Medulla oblongata (tissue), 1 donor: ENCODE measurements at regions not wholly inside any gene's neighbourhood (a gene's known extent, or its start where the extent isn't known, plus 50 kb on each side); places are given as distances from the start of the nearest gene placed in this dataset.
"Not testable (repeated sequence)": the region's sequence is repeated elsewhere in the genome, so short reads cannot be mapped to it uniquely, and the experiment has no call there.

Experiments used
- DNase-seq: peaks from one replicate; pipeline ENCODE4 v3.0.0-alpha.2; 2015; ENCODE audit errors: extremely low spot score

DNA sequence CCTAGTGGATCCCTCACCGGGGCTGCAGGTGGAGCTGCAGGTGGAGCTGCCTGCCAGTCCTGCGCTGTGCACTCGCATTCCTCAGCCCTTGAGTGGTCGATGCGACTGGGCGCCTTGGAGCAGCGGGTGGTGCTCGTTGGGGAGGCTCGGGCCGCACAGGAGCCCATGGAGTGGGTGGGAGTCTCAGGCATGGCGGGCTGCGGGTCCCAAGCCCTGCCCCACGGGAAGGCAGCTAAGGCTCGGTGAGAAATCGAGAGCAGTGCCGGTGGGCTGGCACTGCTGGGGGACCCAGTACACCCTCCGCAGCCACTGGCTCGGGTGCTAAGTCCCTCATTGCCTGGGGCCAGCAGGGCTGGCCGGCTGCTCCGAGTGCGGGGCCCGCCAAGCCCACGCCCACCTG, 351.8 kb upstream of the CITED2 start:
- not testable (repeated sequence) for DNase-seq

GRCh38 chr6:139722530-139722929, 348.1 kb upstream of the CITED2 start:
- DNase-seq = no peak

DNA sequence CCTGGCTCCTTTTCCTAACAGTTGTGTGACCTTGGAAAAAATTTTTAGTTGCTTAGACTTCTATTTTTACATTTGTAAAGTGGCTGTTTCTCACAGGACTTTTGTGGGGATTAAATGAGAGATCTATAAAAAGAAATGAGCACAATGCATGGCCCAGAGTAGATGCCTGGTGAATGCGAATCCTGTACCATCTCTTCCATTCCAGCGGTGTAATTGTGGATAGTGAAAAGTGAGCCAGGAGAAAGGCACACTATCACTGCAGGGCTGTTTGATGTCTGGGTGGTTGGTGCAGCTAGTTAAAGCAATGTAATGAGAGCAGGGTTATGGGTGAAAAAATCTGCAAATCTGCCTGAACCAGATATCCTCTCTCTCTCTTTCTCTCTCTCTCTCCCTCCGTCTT, 347.5 kb upstream of the CITED2 start:
- DNase-seq = no peak

DNA sequence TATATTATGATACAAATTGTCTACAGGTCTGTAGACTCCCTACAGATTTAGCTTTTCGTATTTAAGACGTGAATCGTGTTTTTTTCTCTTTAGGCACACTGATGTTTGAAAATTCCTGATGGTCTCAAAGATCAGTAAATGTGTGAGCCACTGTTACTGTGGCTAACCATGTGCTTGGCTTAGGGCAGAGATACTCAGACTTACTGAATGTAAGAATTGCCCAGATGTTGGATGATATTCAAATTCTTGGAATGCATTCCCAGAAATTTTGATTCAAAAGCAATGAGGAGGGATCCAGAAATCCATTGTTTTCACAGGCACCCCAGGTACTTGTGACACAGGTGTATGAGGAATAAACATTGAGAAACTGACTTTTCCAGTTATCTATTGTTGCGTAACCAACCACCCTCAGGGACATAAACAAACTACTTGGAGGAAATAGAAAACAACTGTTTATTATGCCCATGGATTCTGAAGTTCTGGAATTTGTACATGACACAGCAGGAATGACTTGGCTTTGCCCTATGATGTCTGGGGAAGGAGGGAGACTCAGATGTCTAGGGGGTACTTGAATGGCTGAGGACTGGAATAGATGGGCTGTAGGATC, 339.6 kb upstream of the CITED2 start:
- no peak for DNase-seq

DNA sequence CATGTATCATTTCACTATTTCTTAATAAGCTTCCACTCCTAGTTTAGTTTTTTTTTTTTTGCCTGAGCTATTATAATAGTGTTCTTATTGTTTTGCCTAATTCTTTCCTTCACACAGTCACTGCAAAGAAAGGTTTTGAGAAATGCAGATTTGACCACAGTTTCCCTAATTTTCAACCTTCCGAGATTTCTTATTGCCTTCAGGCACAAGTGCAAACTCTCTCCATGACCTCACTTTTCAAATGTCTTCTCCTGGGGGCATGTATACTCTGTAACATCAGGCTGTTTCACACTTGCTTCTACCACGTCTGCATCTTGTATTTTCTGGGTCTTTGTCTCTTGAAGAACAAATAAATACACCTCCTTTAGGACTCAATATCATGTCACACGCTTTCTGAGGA, 339.0 kb upstream of the CITED2 start:
- no peak for DNase-seq

- no peak for DNase-seq
Measured at GRCh38 chr6:139712830-139713229, 338.4 kb upstream of the CITED2 start.

DNA sequence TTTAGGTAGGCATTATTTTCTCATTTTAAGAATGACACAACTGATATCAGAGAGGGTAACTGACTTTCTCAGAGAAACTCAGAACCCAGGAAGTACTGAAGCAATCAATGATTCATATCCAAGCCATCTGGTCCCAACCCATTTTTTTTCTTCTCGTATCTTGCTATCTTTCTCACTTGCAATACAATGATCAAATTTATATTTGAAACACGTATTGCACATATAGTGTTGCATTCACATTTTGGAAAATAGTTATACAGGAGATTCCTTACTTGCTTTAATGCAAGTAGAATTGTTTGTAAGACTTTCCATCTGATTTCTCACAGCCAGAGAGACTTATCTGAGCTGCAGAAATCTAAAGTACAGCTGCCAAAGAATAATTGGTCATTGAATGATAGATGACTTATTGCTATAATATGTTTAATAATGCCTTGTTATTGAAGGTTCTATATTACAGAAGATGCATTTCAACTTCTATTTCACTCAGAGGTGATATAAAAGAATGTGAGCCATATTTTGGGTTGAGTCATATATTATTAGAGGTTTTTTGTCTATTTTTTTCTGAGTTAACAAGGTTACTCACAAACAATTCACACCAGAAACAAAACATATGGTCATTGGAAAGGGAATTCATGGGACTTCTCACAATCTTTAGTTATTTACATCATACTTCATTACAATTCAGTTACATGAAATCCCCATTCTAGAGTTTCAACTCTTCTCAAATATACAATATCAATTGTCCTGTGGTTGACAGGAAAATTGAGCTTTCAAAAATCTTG, 337.5 kb upstream of the CITED2 start:
- no peak for DNase-seq

DNA sequence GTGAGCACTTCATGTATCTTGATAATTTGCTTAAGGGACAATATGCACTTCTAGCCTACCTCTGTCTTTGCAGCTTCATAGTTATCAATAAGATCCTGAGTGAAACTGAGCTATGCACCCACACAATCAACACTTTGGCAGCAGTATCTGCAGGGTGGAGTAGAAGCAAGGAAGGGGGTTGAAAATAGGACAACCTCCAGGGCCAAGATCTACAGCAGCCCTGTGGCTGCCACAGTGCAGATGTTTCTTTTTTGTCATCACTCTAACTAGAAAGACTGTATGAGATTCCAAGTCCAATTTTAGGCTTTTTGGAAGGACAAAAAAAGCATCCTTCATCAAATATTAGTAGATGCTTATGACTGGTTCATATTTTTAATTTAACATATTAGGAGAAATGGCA, 336.1 kb upstream of the CITED2 start:
- no peak for DNase-seq

DNA sequence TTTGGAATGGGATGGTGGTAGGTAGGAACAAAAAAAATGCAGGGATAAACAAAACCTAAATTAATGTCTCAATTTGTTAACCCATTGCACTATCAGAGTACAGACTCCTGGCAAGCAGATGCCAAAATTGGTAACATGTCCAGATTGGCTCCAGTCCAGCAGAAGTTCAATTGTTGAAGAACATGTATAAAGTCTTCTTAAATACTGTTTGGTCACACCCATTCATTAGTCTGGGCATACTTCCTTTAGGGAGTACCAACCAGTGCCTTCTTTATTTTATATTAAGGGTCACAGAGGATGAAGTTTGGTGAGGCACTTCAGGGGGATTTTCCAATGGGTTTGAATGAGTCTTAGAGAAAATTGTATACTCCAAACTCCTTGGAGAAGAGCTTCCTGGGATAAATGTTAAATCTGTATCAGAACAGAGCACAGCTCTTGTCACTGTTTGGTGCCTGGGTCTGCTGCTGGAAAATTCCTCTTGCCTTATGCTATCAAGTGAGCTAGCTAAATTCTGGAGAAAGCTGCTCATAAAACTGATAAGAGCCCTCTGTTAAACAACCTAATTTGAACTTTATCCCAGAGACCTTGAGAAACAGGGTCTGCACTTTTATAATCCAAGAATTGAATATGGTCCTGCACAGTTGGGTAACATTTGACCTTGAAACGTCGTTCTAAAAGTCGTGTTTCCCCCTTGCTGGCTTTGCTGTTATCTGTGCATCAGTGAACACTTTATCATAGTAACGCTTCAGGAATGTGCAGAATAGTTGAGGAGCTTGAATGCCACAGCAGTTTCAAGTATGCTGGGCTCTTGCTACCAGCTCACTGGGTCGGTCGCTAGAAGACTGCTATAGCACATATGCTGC, 334.1 kb upstream of the CITED2 start:
- no peak for DNase-seq

DNA sequence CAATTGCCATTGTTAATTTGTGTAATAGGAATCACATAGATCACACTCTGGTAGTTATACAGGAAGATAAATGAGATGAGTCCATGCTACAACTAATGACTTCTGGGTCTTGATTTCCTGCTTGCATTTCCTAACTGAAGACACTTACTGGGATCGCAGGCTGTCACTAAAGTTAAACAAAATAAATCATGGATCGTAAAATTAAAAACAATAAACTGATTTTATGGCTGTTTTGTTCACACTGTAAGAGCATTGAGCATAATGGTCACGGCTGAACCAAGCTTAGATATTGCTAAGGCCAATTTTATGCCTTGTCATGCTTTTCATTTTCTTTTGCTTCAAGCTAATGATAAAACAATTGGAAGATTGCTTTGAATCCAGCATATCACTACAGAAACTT, 332.5 kb upstream of the CITED2 start:
- no peak for DNase-seq

DNA sequence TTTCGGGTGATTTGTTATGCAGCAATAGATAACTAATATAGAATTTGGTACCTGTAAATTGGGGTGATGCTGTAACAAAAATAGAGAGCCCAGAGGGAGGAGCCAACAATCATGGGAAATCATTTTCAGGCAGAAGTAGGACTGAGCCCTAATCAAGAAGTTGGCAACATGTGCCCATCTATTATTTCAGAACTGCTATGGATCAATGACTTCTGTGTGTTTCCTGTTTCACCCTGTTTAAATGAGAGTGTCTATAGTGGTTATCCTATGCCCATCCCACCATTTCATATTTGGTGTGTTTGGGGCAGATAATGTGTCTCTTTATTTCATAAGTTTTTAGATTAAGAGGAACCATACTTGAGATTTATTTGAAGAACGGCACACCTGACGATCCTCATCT, 330.8 kb upstream of the CITED2 start:
- DNase-seq = no peak

DNA sequence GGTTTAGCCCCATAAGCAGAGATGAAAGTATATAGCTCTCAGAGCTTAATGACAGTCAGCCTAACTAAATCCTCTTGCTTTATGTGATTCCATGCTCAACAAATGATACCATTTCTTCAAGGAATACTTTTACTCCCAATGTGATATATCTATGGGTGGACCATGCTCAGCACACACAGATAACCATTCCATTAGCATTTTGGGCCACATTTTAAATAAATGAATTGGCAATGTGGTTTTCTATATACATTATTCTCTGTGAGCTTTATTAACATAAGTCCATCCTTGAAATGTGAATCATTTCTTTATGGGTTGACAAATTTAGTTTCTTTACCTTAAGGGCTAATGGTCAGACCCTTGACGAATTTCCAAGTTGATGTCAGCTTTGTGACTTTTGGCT, 329.3 kb upstream of the CITED2 start:
- DNase-seq = no peak

- no peak for DNase-seq
Measured at GRCh38 chr6:139702706-139703105, 328.3 kb upstream of the CITED2 start.

DNA sequence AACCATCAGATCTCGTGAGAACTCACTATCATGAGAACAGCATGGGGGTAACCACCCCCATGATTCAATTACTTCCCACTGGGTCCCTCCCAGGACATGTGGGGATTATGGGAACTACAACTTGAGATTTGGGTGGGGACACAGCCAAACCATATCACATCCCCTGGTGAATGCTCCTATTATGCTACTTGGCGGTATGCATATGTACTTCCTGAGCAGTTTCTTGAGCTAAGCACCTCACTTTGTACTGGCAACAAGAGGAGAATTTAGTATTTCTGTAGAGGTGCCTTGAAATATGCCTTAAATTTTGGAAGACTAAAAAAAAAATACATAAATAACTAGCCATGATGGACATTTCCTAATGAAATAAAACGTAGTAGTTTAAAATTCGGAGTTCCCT, 327.2 kb upstream of the CITED2 start:
- no peak for DNase-seq

- DNase-seq = no peak
Measured at GRCh38 chr6:139701003-139701402, 326.6 kb upstream of the CITED2 start.

GRCh38 chr6:139699911-139700310, 325.5 kb upstream of the CITED2 start:
- no peak for DNase-seq

DNA sequence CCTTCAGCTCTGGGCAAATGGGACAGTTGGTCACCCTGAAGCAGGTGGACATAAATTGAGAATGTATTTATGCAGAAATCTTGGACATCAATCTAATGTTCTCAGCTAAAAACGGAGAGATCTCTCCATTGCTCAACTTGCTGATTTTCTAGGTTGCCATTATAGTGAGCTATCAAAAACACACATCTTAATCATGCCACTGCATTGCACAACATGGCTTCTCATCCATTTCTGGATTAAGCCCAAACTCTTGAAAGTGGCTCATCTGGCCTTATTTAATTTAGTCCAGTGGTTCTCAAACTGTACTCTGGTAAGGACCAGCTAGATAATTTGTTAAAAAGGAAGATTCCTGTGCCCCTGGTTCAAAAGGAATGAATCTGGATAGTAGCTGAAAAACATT, 324.9 kb upstream of the CITED2 start:
- no peak for DNase-seq

- DNase-seq = no peak
Measured at GRCh38 chr6:139698526-139699176, 324.2 kb upstream of the CITED2 start.

DNA sequence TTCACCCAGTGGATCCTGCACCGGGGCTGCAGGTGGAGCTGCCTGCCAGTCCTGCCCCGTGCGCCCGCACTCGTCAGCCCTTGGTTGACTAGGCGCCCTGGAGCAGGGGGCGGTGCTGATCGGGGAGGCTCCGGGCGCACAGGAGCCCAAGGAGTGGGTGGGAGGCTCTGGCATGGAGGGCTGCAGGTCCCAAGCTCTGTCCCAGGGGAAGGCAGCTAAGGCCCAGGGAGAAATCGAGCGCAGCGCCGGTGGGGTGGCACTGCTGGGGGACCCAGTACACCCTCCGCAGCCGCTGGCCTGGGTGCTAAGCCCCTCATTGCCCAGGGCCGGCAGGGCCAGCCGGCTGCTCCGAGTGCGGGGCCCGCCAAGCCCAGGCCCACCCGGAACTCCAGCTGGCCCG, 323.4 kb upstream of the CITED2 start:
- not testable (repeated sequence) for DNase-seq

GRCh38 chr6:139696991-139697390, 322.5 kb upstream of the CITED2 start:
- DNase-seq = not testable (repeated sequence)

DNA sequence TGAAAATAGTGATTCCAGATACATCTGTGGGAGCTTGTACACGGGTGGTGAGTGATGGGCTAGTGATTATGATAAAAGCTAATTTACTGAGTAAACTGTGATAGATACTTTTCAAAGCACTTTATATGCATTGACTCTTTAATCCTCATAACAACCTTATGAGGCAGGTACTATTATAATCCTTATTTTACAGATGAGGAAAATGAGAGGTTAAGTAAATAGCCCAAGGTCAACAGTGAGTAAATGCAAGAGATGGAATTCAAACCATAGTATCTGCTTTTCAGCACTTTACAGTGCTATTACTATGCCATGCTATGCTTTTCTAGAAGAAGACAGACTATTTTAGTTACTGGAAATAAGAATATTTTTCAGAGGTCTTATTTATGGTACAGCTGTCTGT, 320.9 kb upstream of the CITED2 start:
- DNase-seq = no peak

DNA sequence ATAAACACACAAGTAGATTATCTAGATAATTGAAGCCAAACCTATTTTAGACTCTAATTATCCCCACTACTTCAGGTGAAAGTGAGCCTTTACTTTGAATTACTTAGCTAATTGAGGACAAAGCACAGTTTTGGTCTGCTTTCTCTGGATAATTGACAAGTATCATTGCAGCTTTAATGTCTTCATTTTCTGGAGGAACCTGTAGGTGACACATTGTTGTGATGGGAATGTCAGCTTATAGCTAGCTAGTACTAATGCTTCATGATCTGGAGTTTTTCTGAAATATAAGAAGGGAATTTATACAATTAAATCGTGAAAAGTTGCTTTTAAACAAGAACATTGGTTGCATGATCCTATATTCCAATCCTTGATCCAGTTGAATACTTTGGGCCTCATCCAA, 319.3 kb upstream of the CITED2 start:
- no peak for DNase-seq
